CD14-positive monocyte (primary cell): ENCODE measurements at regions not wholly inside any gene's neighbourhood (a gene's known extent, or its start where the extent isn't known, plus 50 kb on each side); places are given as distances from the start of the nearest gene placed in this dataset.

Experiments used
- DNase-seq, 3 donors: peaks; one replicate each; pipeline ENCODE4 v3.0.0-alpha.2; 2011 to 2022
- H2AFZ ChIP-seq: 2 replicates; pipeline ENCODE4 v1.6.0; 2012; ENCODE audit warnings: mild to moderate bottlenecking, low read depth, low read length, inconsistent platforms; ENCODE audit not compliant: insufficient read depth, poor library complexity, severe bottlenecking
- H3K27ac ChIP-seq, 2 donors: 1 replicate in 1 of 2; 2 replicates in 1 of 2; pipeline ENCODE4 v1.5.1; 2012 to 2013; ENCODE audit warnings: low read length in 2 of 2, control low read depth in 1 of 2, inconsistent platforms in 1 of 2, low read depth in 1 of 2, mild to moderate bottlenecking in 1 of 2
- H3K27me3 ChIP-seq, 2 donors: one replicate each; pipeline versions ENCODE4 v1.6.0 to v1.6.1; 2011 to 2013; ENCODE audit warnings: low read length in 2 of 2; ENCODE audit not compliant: control insufficient read depth in 2 of 2, insufficient read depth in 2 of 2
- H3K36me3 ChIP-seq, 2 donors: replicated peaks in 1 of 2; 1 replicate in 1 of 2; 2 replicates in 1 of 2; pipeline versions ENCODE4 v1.5.1 to v1.6.1; 2012 to 2013; ENCODE audit warnings: low read length in 2 of 2, control low read depth in 1 of 2, inconsistent platforms in 1 of 2, mild to moderate bottlenecking in 1 of 2; ENCODE audit not compliant: insufficient read depth in 2 of 2, control insufficient read depth in 1 of 2
- H3K4me1 ChIP-seq, 2 donors: 1 replicate in 1 of 2; 2 replicates in 1 of 2; pipeline versions ENCODE4 v1.5.1 to v1.6.1; 2012 to 2013; ENCODE audit warnings: low read length in 2 of 2, control low read depth in 1 of 2, inconsistent platforms in 1 of 2, mild to moderate bottlenecking in 1 of 2, moderate library complexity in 1 of 2; ENCODE audit not compliant: insufficient read depth in 2 of 2, control insufficient read depth in 1 of 2
- H3K4me2 ChIP-seq: replicated peaks from 2 replicates; pipeline ENCODE3; 2012; ENCODE audit warnings: low read length, moderate library complexity, mild to moderate bottlenecking; ENCODE audit not compliant: poor library complexity, severe bottlenecking; ENCODE audit errors: extremely low read depth
- H3K4me3 ChIP-seq, 3 experiments: fragments of 200-600 bp in 1 of 3; sonication (generic) in 1 of 3; replicated peaks in 1 of 3; 1 replicate in 2 of 3; 2 replicates in 1 of 3; pipeline ENCODE4 v1.5.1; 2011 to 2013; ENCODE audit warnings: low read length in 3 of 3, mild to moderate bottlenecking in 3 of 3, control low read depth in 2 of 3, low read depth in 2 of 3, inconsistent platforms in 1 of 3, moderate library complexity in 1 of 3
- H3K79me2 ChIP-seq: 2 replicates; pipeline ENCODE4 v1.6.0; 2012; ENCODE audit warnings: mild to moderate bottlenecking, control low read depth, inconsistent platforms, low read length, moderate library complexity; ENCODE audit not compliant: insufficient read depth
- H3K9ac ChIP-seq: 2 replicates; pipeline ENCODE4 v1.6.0; 2017; ENCODE audit warnings: low read length, mild to moderate bottlenecking; ENCODE audit not compliant: insufficient read depth, poor library complexity, severe bottlenecking
- H3K9me3 ChIP-seq, 2 donors: replicated peaks in 1 of 2; 1 replicate in 1 of 2; 2 replicates in 1 of 2; pipeline versions ENCODE4 v1.5.1 to v1.6.1; 2012 to 2013; ENCODE audit warnings: low read length in 2 of 2, control low read depth in 1 of 2; ENCODE audit not compliant: control insufficient read depth in 1 of 2, insufficient read depth in 1 of 2
- H4K20me1 ChIP-seq: 2 replicates; pipeline ENCODE4 v1.6.0; 2012; ENCODE audit warnings: mild to moderate bottlenecking, low read length, control low read depth, moderate library complexity; ENCODE audit not compliant: insufficient read depth
- H3K27ac Mint-ChIP-seq, 7 donors: one replicate each; pipeline ENCODE4 v1.8.0; 2020; ENCODE audit warnings: mild to moderate bottlenecking in 7 of 7, mixed read lengths in 7 of 7, moderate library complexity in 6 of 7, inconsistent platforms in 2 of 7
- H3K27me3 Mint-ChIP-seq, 3 donors: one replicate each; pipeline ENCODE4 v1.8.0; 2021 to 2022; ENCODE audit warnings: low read depth in 3 of 3, mild to moderate bottlenecking in 3 of 3, mixed read lengths in 3 of 3, moderate library complexity in 3 of 3, inconsistent platforms in 1 of 3
- H3K36me3 Mint-ChIP-seq, 2 donors: one replicate each; pipeline ENCODE4 v1.8.0; 2020; ENCODE audit warnings: mixed read lengths in 2 of 2, inconsistent platforms in 1 of 2, mild to moderate bottlenecking in 1 of 2
- H3K4me1 Mint-ChIP-seq: one replicate; pipeline ENCODE4 v1.8.0; 2020; ENCODE audit warnings: mild to moderate bottlenecking, mixed read lengths
- H3K4me3 Mint-ChIP-seq, 2 donors: one replicate each; pipeline ENCODE4 v1.8.0; 2020; ENCODE audit warnings: mild to moderate bottlenecking in 2 of 2, mixed read lengths in 2 of 2, moderate library complexity in 1 of 2
- H3K9me3 Mint-ChIP-seq, 7 donors: one replicate each; pipeline ENCODE4 v1.8.0; 2020 to 2022; ENCODE audit warnings: mixed read lengths in 7 of 7, mild to moderate bottlenecking in 6 of 7, moderate library complexity in 6 of 7, inconsistent platforms in 2 of 7
- CTCF ChIP-seq: fragments of 200-600 bp; IDR thresholded peaks from one replicate; pipeline ENCODE4 v1.8.0; 2022; ENCODE audit warnings: antibody characterized with exemption, mild to moderate bottlenecking
- WGBS: methylation state at CpG from one replicate; pipeline ENCODE4 v1.1.5; 2013; ENCODE audit warnings: missing lambda C conversion rate; ENCODE audit not compliant: insufficient coverage; 5-methylcytosine and 5-hydroxymethylcytosine counted together
- intact Hi-C, 2 donors: fragments of 100-400 bp; cut with micrococcal nuclease; formaldehyde crosslinking; loops; one replicate each; pipeline versions ENCODE4 v1.15.0 to v1.15.1; 2023

DNA sequence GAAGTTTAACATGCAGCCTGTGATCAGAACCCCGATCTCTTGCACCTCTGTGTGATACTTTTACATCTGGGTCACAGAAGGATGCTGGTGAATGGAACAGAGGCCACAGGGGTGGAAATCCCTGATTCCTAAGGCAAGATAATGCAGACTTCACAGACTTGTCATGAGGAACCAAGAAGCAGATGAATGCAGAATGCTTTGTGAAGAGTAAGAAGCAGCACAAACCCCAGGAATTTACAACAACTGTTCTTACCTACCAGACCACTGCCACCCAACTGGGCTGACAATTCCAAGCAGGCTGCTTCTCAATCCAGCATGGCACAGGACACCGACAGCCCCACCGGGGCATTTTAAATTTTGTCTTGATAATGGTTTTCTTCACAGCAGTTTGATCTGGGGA, 113.2 kb upstream of the CD93 start:
- peaks cover 0 to 3% of the 10 kb centered on the region in 2 donors for H3K36me3 Mint-ChIP-seq
- H2AFZ ChIP-seq: no peak overlapping the region
- H3K9me3 ChIP-seq: no peaks in the 10 kb centered on the region
- H3K4me1 ChIP-seq: peaks cover 44 to 62% of the 10 kb centered on the region in 2 donors
- H3K9me3 Mint-ChIP-seq: peaks cover 0 to 2% (median 0%) of the 10 kb centered on the region in 7 donors
- H3K27me3 ChIP-seq: no peaks in the 10 kb centered on the region
- H3K27me3 Mint-ChIP-seq: peaks cover 1 to 9% (median 1%) of the 10 kb centered on the region in 3 donors
- H3K9ac ChIP-seq: no peak overlapping the region
- H3K36me3 ChIP-seq: no peaks in the 10 kb centered on the region
- no peak overlapping the region for H3K4me3 Mint-ChIP-seq
- DNase-seq: no peak
- no peak overlapping the region for H3K4me3 ChIP-seq
- no peak overlapping the region for H3K27ac ChIP-seq
- peaks cover 60% of the 10 kb centered on the region for H3K4me1 Mint-ChIP-seq
- H3K4me2 ChIP-seq: no peak overlapping the region
- TF ChIP-seq CTCF: no peak
- no peaks in the 10 kb centered on the region for H4K20me1 ChIP-seq
- H3K27ac Mint-ChIP-seq: peak overlapping the region in 2 of 7 donors; percentile 31 to 61
- intact Hi-C loops: loop anchor here in 1 of 2 donors (5.0 kb wide), 1 partner anchor 52 kb away; no protein-coding TSS in a partner anchor
- H3K79me2 ChIP-seq: no peaks in the 10 kb centered on the region
- whole genome bisulfite sequencing: 67% methylated on average over 1 of the region's 3 CpGs

GRCh38 chr20:23198815-23199214, 112.7 kb upstream of the CD93 start:
- no peak overlapping the region for H3K9ac ChIP-seq
- Mint-ChIP-seq H3K36me3 (peaks cover 0 to 3% of the 10 kb centered on the region in 2 donors), H3K4me3 (no peak overlapping the region), H3K4me1 (peaks cover 65% of the 10 kb centered on the region), H3K9me3 (peaks cover 0 to 2% (median 0%) of the 10 kb centered on the region in 7 donors), H3K27me3 (peaks cover 1 to 9% (median 1%) of the 10 kb centered on the region in 3 donors), H3K27ac (no peak overlapping the region)
- no peak overlapping the region for H3K4me3 ChIP-seq
- H3K9me3 ChIP-seq: no peaks in the 10 kb centered on the region
- no peaks in the 10 kb centered on the region for H3K27me3 ChIP-seq
- H4K20me1 ChIP-seq: no peaks in the 10 kb centered on the region
- TF ChIP-seq CTCF: no peak
- intact Hi-C loops: loop anchor here in 1 of 2 donors (5.0 kb wide), 1 partner anchor 52 kb away; no protein-coding TSS in a partner anchor
- no peak overlapping the region for H3K4me2 ChIP-seq
- no peaks in the 10 kb centered on the region for H3K36me3 ChIP-seq
- H3K79me2 ChIP-seq: no peaks in the 10 kb centered on the region
- H3K27ac ChIP-seq: no peak overlapping the region
- DNase-seq: no peak
- H3K4me1 ChIP-seq: peaks cover 50 to 67% of the 10 kb centered on the region in 2 donors
- H2AFZ ChIP-seq: no peak overlapping the region
